DOHH2 (cell line): ENCODE measurements at regions not wholly inside any gene's neighbourhood (a gene's known extent, or its start where the extent isn't known, plus 50 kb on each side); places are given as distances from the start of the nearest gene placed in this dataset.

Experiments used
- EZH2phosphoT487 ChIP-seq: fragments of 200-600 bp; sonication (generic); IDR thresholded peaks from 2 replicates; pipeline ENCODE4 v1.6.1; 2017; ENCODE audit warnings: borderline replicate concordance, mild to moderate bottlenecking, antibody characterized with exemption, low read length, moderate library complexity, mixed read lengths
- TF ChIP-seq, protein P1 (sequence below): fragments of 200-600 bp; sonication (generic); IDR thresholded peaks from one replicate; pipeline ENCODE4 v1.5.1; 2014; ENCODE audit warnings: antibody characterized with exemption, mild to moderate bottlenecking, low read depth, low read length; ENCODE audit not compliant: poor library complexity, severe bottlenecking

DNA sequence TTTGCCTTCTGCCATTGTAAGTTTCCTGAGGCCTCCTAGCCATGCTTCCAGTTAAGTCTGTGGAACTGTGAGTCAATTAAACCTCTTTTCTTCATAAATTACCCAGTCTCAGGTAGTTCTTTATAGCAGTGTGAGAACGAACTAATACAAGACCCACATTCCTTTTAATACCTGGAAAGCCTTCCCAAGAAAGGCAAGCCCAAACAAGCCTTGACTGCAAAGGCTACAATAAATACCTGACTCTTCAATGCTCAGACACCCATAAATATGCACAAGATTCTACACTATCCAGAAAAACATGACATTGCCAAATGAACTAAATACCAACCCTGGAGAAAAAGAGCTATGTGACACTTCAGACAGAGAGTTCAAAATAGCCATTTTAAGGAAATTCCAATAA is 338.8 kb downstream of the HAO1 start:
- TF ChIP-seq, protein P1, sequence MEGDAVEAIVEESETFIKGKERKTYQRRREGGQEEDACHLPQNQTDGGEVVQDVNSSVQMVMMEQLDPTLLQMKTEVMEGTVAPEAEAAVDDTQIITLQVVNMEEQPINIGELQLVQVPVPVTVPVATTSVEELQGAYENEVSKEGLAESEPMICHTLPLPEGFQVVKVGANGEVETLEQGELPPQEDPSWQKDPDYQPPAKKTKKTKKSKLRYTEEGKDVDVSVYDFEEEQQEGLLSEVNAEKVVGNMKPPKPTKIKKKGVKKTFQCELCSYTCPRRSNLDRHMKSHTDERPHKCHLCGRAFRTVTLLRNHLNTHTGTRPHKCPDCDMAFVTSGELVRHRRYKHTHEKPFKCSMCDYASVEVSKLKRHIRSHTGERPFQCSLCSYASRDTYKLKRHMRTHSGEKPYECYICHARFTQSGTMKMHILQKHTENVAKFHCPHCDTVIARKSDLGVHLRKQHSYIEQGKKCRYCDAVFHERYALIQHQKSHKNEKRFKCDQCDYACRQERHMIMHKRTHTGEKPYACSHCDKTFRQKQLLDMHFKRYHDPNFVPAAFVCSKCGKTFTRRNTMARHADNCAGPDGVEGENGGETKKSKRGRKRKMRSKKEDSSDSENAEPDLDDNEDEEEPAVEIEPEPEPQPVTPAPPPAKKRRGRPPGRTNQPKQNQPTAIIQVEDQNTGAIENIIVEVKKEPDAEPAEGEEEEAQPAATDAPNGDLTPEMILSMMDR = no peak
- no peak for TF ChIP-seq EZH2phosphoT487
